OCI-LY1 (cell line): ENCODE measurements at regions not wholly inside any gene's neighbourhood (a gene's known extent, or its start where the extent isn't known, plus 50 kb on each side); places are given as distances from the start of the nearest gene placed in this dataset.

ENCODE experiments used
- CTCF ChIP-seq: fragments of 200-600 bp; sonication (generic), shearing (Covaris generic); IDR thresholded peaks from 2 replicates; pipeline ENCODE4 v1.5.1; 2017; ENCODE audit warnings: mild to moderate bottlenecking, antibody characterized with exemption, low read length, moderate library complexity, mixed read lengths
- EZH2 ChIP-seq: fragments of 200-600 bp; sonication (generic), shearing (Covaris generic); IDR thresholded peaks from 2 replicates; pipeline ENCODE4 v1.8.0; 2017; ENCODE audit warnings: borderline replicate concordance, mixed run types, mild to moderate bottlenecking, antibody characterized with exemption, low read length, moderate library complexity, mixed read lengths

- TF ChIP-seq CTCF (no peak), EZH2 (no peak)
Observed at GRCh38 chr21:28543975-28544374, 448.7 kb downstream of the LTN1 start.
